T47D (cell line): ENCODE measurements at regions not wholly inside any gene's neighbourhood (a gene's known extent, or its start where the extent isn't known, plus 50 kb on each side); places are given as distances from the start of the nearest gene placed in this dataset.

Experiments used
- DNase-seq, 2 experiments: peaks; one replicate each; pipeline versions ENCODE4 v3.0.0 to v3.0.0-alpha.2; 2011 to 2012; ENCODE audit warnings: low read depth in 1 of 2, low spot score in 1 of 2
- JUND ChIP-seq: IDR thresholded peaks from 2 replicates; pipeline ENCODE4 v1.6.1; 2012; ENCODE audit warnings: low read depth
- in situ Hi-C: cut with HindIII; loops from 2 replicates; pipeline ENCODE4 v1.10.0; 2016; ENCODE audit warnings: low sequenced_read_pairs, low pct_unique_long_range_greater_than_20kb

DNA sequence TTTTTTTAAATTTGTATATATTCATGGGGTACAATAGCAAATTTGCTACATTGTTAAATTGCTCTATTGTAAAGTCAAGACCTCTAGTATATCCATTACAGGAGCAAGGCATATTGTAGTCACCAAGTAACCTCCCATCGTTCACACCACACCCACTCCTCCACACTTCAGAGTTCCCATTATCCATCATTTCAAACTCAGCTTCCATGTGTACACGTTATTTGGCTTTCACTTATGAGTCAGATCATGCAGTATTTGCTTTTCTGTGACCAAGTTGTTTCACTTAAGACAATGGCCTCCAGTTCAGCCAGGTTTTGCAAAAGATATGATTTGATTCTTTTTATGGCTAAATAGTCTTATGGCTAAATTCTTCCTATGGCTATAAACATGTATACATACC is 2614.2 kb downstream of the PCDH7 start:
- in situ Hi-C loops, result no loop called here
- DNase-seq, result no peak
- TF ChIP-seq JUND, result no peak

DNA sequence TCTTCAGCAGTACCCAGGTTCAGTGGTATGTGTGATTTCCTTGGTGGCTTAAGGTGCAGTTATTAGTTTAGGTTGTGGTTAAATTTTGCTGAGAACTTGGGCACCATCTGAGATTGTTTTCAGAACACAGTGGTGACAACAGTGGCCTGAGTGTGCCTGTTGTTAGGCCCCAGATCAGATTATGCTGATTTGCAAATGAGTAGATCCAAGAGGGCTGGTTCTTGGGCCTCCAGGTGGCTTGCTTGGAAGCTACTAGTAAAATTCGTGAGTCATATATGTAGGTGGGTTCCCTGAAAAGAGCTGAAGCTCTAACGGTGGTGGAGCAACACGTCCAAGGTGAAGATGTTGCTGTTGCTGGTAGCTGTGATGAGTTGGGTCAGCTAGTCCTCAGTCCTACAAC is 2619.6 kb downstream of the PCDH7 start:
- TF ChIP-seq JUND, result no peak
- in situ Hi-C loops, result no loop called here
- no peak for DNase-seq

DNA sequence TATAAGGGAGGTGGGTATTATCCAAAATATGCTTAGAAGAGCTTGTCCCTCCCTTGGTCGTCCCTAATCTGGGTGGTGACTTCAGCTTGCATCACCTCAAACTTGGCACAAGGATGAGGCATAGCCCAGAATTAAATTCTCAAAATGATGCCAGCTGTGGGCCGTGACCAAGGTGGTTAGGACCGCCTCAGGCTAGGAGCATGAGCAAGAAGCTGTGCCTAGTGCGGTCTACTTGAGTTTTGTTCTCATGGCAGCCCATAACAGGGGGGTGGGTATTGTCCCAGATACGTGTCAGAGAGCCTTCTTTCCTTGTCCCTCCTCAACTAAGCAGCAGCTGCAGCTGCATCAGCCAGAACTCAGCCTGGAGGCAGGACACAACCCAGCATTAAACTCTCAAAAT is 2620.0 kb downstream of the PCDH7 start:
- DNase-seq, result no peak
- in situ Hi-C loops, result no loop called here
- no peak for TF ChIP-seq JUND

DNA sequence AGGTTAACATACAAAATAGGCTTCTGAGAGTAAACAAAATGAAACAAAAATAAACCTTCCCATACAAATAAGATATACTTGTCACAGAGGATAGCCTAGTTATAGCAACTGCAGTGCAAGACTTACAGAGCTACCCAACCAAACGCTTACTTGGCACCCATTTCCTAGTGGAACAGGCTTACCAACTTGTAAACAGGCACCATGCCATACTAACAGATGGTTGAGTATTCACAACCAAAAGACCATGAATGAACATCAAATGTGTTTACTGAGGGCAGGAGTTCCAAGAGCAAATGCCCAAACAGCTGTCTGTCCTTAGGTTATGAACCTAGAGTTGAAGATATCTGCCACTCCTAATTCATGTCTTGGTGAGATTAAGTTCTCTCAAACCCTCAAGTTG is 2629.2 kb downstream of the PCDH7 start:
- in situ Hi-C loops, result no loop called here
- peak in 1 of 2 experiments; percentile 59 for DNase-seq
- TF ChIP-seq JUND, result no peak

GRCh38 chr4:33357121-33357520 is 2637.0 kb downstream of the PCDH7 start:
- DNase-seq, result no peak
- in situ Hi-C loops, result no loop called here
- TF ChIP-seq JUND, result no peak

DNA sequence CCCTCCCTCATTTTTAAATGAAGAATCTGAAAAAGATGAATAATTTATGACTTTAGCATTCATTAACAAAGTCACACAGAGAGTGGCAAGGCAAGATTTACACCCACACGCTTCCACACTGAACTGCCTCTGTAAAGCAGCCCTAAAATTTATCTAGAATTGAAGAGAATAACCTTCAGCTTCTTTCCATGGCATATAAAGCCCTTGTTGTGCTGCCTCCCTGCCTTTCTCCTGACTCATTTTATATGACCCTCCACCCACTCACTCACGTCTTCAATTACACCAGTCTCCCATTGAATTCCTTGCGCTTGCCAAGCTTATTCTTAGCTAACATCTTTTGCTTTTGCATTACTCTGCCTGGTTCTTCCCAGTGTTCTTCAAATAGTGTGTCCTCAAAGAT is 2649.3 kb downstream of the PCDH7 start:
- no peak for TF ChIP-seq JUND
- no peak for DNase-seq
- in situ Hi-C loops, result no loop called here

- DNase-seq, result peak in 1 of 2 experiments; percentile 19
- in situ Hi-C loops, result no loop called here
- no peak for TF ChIP-seq JUND
Measured at GRCh38 chr4:33381816-33382215, 2661.6 kb downstream of the PCDH7 start.

DNA sequence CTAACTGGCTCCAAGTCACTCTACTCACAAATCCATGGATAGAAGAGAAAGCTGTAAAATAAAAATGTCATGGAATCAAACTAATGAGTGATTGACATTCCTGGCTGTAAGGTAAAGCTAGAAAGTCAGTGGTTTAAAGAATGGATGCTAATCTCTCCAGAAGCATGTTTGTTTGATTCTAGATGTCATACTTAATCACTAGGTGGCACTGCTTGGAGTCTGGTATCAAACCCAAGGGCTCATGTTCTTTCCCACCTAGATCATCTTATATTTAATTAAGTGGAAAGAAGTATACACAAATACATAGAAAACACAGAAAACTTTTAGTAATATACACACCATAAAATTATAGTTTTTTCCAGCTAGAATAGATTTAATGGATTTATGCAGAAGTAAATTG is 2666.6 kb downstream of the PCDH7 start:
- no peak for TF ChIP-seq JUND
- peak in 1 of 2 experiments; percentile 7 for DNase-seq
- in situ Hi-C loops, result no loop called here

DNA sequence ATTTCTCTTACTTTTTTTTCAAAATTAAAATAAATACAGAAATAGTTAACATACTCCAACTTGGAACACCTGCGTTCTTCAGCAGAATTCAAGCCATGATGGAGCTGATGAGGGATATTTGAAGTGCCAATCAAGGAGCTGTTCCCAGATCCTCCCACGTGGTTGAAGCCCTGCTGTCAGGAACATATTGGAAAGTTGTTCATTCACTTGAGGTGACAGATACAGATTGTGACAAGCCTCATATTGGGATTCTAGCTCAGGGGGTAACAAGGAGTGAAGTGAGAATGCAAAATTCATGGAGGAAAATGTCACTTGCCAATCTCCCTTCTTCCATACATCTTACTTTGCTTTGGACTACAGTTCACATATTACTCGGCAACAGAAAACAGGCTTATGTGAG is 2670.8 kb downstream of the PCDH7 start:
- TF ChIP-seq JUND, result no peak
- in situ Hi-C loops, result no loop called here
- DNase-seq, result no peak

GRCh38 chr4:33395731-33396485 is 2675.7 kb downstream of the PCDH7 start:
- in situ Hi-C loops, result no loop called here
- no peak for TF ChIP-seq JUND
- no peak for DNase-seq

DNA sequence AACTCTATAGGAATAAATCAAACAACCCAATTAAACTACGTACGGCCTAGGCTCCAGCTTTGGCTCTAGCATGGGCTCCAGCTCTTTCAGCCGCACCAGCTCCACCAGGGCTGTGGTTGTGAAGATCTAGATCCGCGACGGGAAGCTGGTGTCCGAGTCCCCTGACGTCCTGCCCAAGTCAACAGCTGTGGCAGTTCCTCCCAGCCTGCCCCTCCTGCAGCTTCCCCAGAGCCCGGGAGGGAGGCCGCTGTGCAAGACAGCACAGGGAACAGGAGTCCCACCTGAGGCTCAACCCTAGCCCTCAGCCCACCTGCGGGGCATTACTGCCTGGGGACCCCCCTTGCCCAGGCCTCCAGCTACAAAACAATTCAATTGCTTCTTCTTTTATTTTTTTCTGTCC is 2680.3 kb downstream of the PCDH7 start:
- in situ Hi-C loops, result no loop called here
- TF ChIP-seq JUND, result no peak
- no peak for DNase-seq

DNA sequence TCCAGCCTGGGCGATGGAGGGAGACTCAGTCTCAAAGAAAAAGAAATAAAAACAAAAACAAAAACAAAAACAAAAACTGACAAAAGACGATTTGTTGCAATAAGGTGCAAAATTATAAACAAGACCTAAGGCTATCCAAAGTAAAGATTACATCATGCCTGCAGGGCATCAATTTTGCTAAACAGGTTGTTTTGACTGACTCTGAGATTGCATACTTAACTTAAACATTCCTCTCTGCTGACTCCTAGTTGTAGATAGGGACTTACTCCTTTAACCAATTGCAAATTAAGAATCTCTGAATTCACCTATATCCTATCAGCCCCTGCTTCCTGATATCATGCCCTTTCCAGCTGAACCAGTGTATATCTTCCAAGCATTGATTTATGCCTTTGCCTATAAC is 2687.3 kb downstream of the PCDH7 start:
- DNase-seq, result peak in 1 of 2 experiments; percentile 31
- in situ Hi-C loops, result no loop called here
- TF ChIP-seq JUND, result no peak

DNA sequence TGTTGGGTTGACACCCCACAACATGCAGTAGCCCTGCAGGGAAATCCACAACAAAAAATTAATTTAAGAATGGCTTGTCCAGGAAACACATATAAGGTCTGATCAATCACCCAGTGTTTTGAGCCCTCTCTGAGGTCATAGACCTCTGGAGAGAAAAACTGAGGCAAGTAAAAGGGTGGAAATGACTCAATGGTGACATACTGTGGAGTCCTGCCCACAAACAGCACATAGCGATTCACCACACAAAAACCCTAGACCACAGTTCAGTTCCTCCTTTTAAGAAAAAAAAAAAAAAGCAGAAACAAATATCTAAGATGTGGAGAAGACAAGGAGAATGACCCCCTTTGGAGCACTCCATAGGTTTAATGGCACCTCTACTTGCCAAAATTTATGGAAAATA is 2691.0 kb downstream of the PCDH7 start:
- in situ Hi-C loops, result no loop called here
- TF ChIP-seq JUND, result no peak
- no peak for DNase-seq

- in situ Hi-C loops, result no loop called here
- no peak for DNase-seq
- TF ChIP-seq JUND, result no peak
Measured at GRCh38 chr4:33421887-33422286, 2701.7 kb downstream of the PCDH7 start.
